Endothelial cell of umbilical vein (primary cell): ENCODE measurements at regions not wholly inside any gene's neighbourhood (a gene's known extent, or its start where the extent isn't known, plus 50 kb on each side); places are given as distances from the start of the nearest gene placed in this dataset.

Source experiments
- BruUV-seq: library from RNA; stranded (reverse); fragments of 400-500 nt; replicated peaks from 2 replicates; lab custom pipeline; 2021; lab: Mats Ljungman, UMichigan
- CTCF ChIA-PET: fragments of 300-600, 350-600 bp; sonication (Branson Sonifier 250); formaldehyde crosslinking; loops from one replicate; lab custom pipeline; 2021; ENCODE audit warnings: antibody characterized with exemption, inconsistent platforms; lab: Charles Lee
- POLR2A ChIA-PET: fragments of 300-600, 350-600 bp; sonication (Branson Sonifier 250); formaldehyde crosslinking; loops from one replicate; lab custom pipeline; 2021; ENCODE audit warnings: antibody characterized with exemption, inconsistent platforms; lab: Charles Lee
- DNase-seq: peaks from one replicate; pipeline ENCODE4 v3.0.0-alpha.2; 2011; ENCODE audit warnings: low read depth, low spot score
- FAIRE-seq: peaks from 2 replicates; lab custom pipeline; 2011; peaks lifted over from hg19 to GRCh38; lab: Jason Lieb, UNC
- H2AFZ ChIP-seq: 2 replicates; pipeline ENCODE4 v1.6.0; 2012; ENCODE audit warnings: low read depth, low read length, control low read depth, inconsistent platforms
- H3K27ac ChIP-seq: 2 replicates; pipeline ENCODE4 v1.5.1; 2011; ENCODE audit warnings: low read depth, mild to moderate bottlenecking, control low read depth, low read length, moderate library complexity; ENCODE audit not compliant: insufficient read depth
- H3K27me3 ChIP-seq, 2 experiments: 2 replicates each; pipeline versions ENCODE4 v1.6.0 to v1.6.1; 2011; ENCODE audit warnings: low read length in 2 of 2, mixed read lengths in 1 of 2; ENCODE audit not compliant: control insufficient read depth in 2 of 2, insufficient read depth in 2 of 2
- H3K36me3 ChIP-seq, 2 experiments: 2 replicates in 1 of 2; 3 replicates in 1 of 2; pipeline ENCODE4 v1.5.1; 2011; ENCODE audit warnings: low read length in 2 of 2, mild to moderate bottlenecking in 1 of 2, moderate library complexity in 1 of 2; ENCODE audit not compliant: control insufficient read depth in 2 of 2, insufficient read depth in 2 of 2; ENCODE audit errors: extremely low read depth in 1 of 2
- H3K4me1 ChIP-seq: 3 replicates; pipeline ENCODE4 v1.5.1; 2011; ENCODE audit warnings: mild to moderate bottlenecking, low read length; ENCODE audit not compliant: control insufficient read depth, insufficient read depth; ENCODE audit errors: extremely low read depth
- H3K4me2 ChIP-seq: 2 replicates; pipeline ENCODE4 v1.6.1; 2011; ENCODE audit warnings: low read length, control low read depth, mixed read lengths; ENCODE audit not compliant: insufficient read depth
- H3K4me3 ChIP-seq, 3 experiments: fragments of 200-600 bp in 1 of 3; sonication (generic), shearing (Covaris generic) in 1 of 3; replicated peaks in 1 of 3; 2 replicates each; pipeline ENCODE4 v1.5.1; 2011 to 2016; ENCODE audit warnings: control low read depth in 3 of 3, low read length in 3 of 3, mild to moderate bottlenecking in 2 of 3, inconsistent platforms in 1 of 3, low read depth in 1 of 3, moderate library complexity in 1 of 3; ENCODE audit not compliant: insufficient read depth in 1 of 3
- H3K79me2 ChIP-seq: 2 replicates; pipeline ENCODE4 v1.6.0; 2012; ENCODE audit warnings: low read length, inconsistent platforms; ENCODE audit not compliant: control insufficient read depth, insufficient read depth
- H3K9ac ChIP-seq: replicated peaks from 2 replicates; pipeline ENCODE3; 2011; ENCODE audit warnings: low read length, control low read depth; ENCODE audit not compliant: insufficient read depth; ENCODE audit errors: extremely low read depth
- H3K9me1 ChIP-seq: replicated peaks from 3 replicates; pipeline ENCODE4 v1.6.0; 2011; ENCODE audit warnings: mild to moderate bottlenecking, low read length; ENCODE audit not compliant: control insufficient read depth, insufficient read depth; ENCODE audit errors: extremely low read depth
- H3K9me3 ChIP-seq: replicated peaks from 2 replicates; pipeline ENCODE4 v1.5.1; 2012; ENCODE audit warnings: low read length, inconsistent platforms; ENCODE audit not compliant: control insufficient read depth, insufficient read depth
- H4K20me1 ChIP-seq: replicated peaks from 2 replicates; pipeline ENCODE3; 2011; ENCODE audit warnings: mild to moderate bottlenecking, low read length; ENCODE audit not compliant: control insufficient read depth, insufficient read depth; ENCODE audit errors: extremely low read depth
- CTCF ChIP-seq, 2 donors: IDR thresholded peaks; 1 replicate in 1 of 2; 2 replicates in 1 of 2; pipeline ENCODE4 v1.5.1; 2011; ENCODE audit warnings: low read length in 2 of 2, mild to moderate bottlenecking in 2 of 2, moderate library complexity in 2 of 2, control low read depth in 1 of 2, inconsistent platforms in 1 of 2, low read depth in 1 of 2; ENCODE audit not compliant: insufficient read depth in 1 of 2; ENCODE audit errors: extremely low read depth in 1 of 2
- EZH2 ChIP-seq: IDR thresholded peaks from 2 replicates; pipeline ENCODE4 v1.6.1; 2012; ENCODE audit warnings: borderline replicate concordance, low read depth, mild to moderate bottlenecking, moderate library complexity, low read length, inconsistent platforms; ENCODE audit not compliant: severe bottlenecking
- FOS ChIP-seq: IDR thresholded peaks from 2 replicates; pipeline ENCODE4 v1.6.1; 2011; ENCODE audit warnings: mild to moderate bottlenecking, low read length, moderate library complexity, borderline replicate concordance; ENCODE audit not compliant: insufficient read depth
- GATA2 ChIP-seq: IDR thresholded peaks from 2 replicates; pipeline ENCODE4 v1.7.0; 2011; ENCODE audit warnings: low read depth, mild to moderate bottlenecking, moderate library complexity, mixed read lengths, low read length; ENCODE audit not compliant: insufficient read length, insufficient read depth
- JUN ChIP-seq: IDR thresholded peaks from 2 replicates; pipeline ENCODE4 v1.6.1; 2011; ENCODE audit warnings: borderline replicate concordance, low read depth; ENCODE audit not compliant: insufficient read length, insufficient read depth
- MAX ChIP-seq: IDR thresholded peaks from 2 replicates; pipeline ENCODE4 v1.6.1; 2011; ENCODE audit not compliant: insufficient read depth, insufficient read length
- MYC ChIP-seq: IDR thresholded peaks from one replicate; pipeline ENCODE4 v1.6.1; 2011; ENCODE audit warnings: mild to moderate bottlenecking, low read depth, low read length
- POLR2A ChIP-seq: IDR thresholded peaks from 2 replicates; pipeline ENCODE4 v1.6.1; 2012; ENCODE audit warnings: low read depth, mild to moderate bottlenecking, control low read depth, low read length
- POLR2AphosphoS5 ChIP-seq: IDR thresholded peaks from 2 replicates; pipeline ENCODE4 v1.6.1; 2012; ENCODE audit warnings: low read depth, mild to moderate bottlenecking, control low read depth, low read length, moderate library complexity; ENCODE audit not compliant: insufficient read depth
- dilution Hi-C: fragments of 300-500 bp; cut with MboI; formaldehyde crosslinking; loops from one replicate; pipeline ENCODE4 v1.15.0; 2019; ENCODE audit warnings: low sequenced_read_pairs; ENCODE audit not compliant: extremely low pct_ligation_motif_present
- intact Hi-C: fragments of 100-400 bp; cut with micrococcal nuclease; formaldehyde crosslinking; loops from one replicate; pipeline ENCODE4 v1.10.0; 2022

- intact Hi-C loops, result no loop called here
- Histone ChIP-seq H2AFZ (no peak overlapping the region), H3K27me3 (no peaks in the 10 kb centered on the region), H3K9ac (no peak overlapping the region), H3K9me1 (no peaks in the 10 kb centered on the region), H4K20me1 (no peaks in the 10 kb centered on the region), H3K36me3 (no peaks in the 10 kb centered on the region), H3K9me3 (no peaks in the 10 kb centered on the region), H3K27ac (no peak overlapping the region), H3K4me1 (peaks cover 5% of the 10 kb centered on the region), H3K4me3 (no peak overlapping the region), H3K79me2 (no peaks in the 10 kb centered on the region), H3K4me2 (no peak overlapping the region)
- BruUV-seq, result no TSS peak
- TF ChIP-seq MYC, result no peak
- no peak for TF ChIP-seq MAX
- TF ChIP-seq JUN, result no peak
- TF ChIP-seq FOS, result no peak
- no peak for TF ChIP-seq POLR2A
- TF ChIP-seq POLR2AphosphoS5, result no peak
- no peak for TF ChIP-seq CTCF (IDR thresholded peaks at IDR 0.05; ENCODE audit: extremely low read depth in 1 of 2, insufficient read depth in 1 of 2, low read depth in 1 of 2, low read length in 2 of 2)
- TF ChIP-seq EZH2, result no peak
- no peak for TF ChIP-seq GATA2
- ChIA-PET CTCF (no interaction called here), POLR2A (no interaction called here)
- DNase-seq (no peak), FAIRE-seq (no peak)
- dilution Hi-C loops, result no loop called here
Observed at GRCh38 chr5:81859624-81860023, 108.7 kb upstream of the SSBP2 start.
